SH-SY5Y (cell line): ENCODE measurements at regions not wholly inside any gene's neighbourhood (a gene's known extent, or its start where the extent isn't known, plus 50 kb on each side); places are given as distances from the start of the nearest gene placed in this dataset.

Experiments
- GATA2 ChIP-seq: IDR thresholded peaks from 2 replicates; pipeline ENCODE4 v1.6.1; 2011; ENCODE audit warnings: mild to moderate bottlenecking, low read depth, low read length
- GATA3 ChIP-seq: IDR thresholded peaks from 2 replicates; pipeline ENCODE4 v1.6.1; 2011; ENCODE audit warnings: low read depth, mild to moderate bottlenecking, low read length, moderate library complexity

DNA sequence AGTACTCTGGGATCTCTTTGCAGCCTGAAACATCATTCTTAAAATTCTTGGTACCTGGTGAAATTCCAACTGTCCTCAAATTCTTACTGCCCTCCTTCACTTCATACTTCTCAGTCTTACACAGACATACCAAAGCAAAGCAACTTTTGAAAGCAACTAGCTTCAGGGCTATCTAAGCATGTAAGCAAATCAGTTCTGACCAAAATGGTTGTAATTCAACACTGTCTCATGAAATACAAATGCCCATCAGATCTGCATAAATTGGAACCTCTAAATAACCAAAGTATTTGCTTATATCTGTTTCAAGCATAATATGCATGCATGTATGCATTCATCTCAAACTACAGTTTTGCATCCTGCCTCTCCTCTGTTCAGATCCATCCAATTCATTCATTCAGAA lies 308.1 kb upstream of the PPARGC1A start:
- no peak for TF ChIP-seq GATA2
- TF ChIP-seq GATA3: no peak
